ENCODE measurements at regions not wholly inside any gene's neighbourhood (a gene's known extent, or its start where the extent isn't known, plus 50 kb on each side); places are given as distances from the start of the nearest gene placed in this dataset.

- no peak overlapping the region for H3K27ac ChIP-seq (ENCODE audit: low read depth, low read length)
- H3K4me3 ChIP-seq (ENCODE audit: low read depth, low read length): no peak overlapping the region
- CTCF ChIA-PET: no interaction called here
- TF ChIP-seq, protein P1, sequence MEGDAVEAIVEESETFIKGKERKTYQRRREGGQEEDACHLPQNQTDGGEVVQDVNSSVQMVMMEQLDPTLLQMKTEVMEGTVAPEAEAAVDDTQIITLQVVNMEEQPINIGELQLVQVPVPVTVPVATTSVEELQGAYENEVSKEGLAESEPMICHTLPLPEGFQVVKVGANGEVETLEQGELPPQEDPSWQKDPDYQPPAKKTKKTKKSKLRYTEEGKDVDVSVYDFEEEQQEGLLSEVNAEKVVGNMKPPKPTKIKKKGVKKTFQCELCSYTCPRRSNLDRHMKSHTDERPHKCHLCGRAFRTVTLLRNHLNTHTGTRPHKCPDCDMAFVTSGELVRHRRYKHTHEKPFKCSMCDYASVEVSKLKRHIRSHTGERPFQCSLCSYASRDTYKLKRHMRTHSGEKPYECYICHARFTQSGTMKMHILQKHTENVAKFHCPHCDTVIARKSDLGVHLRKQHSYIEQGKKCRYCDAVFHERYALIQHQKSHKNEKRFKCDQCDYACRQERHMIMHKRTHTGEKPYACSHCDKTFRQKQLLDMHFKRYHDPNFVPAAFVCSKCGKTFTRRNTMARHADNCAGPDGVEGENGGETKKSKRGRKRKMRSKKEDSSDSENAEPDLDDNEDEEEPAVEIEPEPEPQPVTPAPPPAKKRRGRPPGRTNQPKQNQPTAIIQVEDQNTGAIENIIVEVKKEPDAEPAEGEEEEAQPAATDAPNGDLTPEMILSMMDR (IDR thresholded peaks at IDR 0.05; ENCODE audit: low read depth, low read length): no peak
- peaks cover 23% of the 10 kb centered on the region for H3K9me3 ChIP-seq (ENCODE audit: control insufficient read depth, insufficient read depth, low read length)
- no peaks in the 10 kb centered on the region for H3K27me3 ChIP-seq (ENCODE audit: control insufficient read depth, insufficient read depth, low read length)
- POLR2A ChIA-PET: no interaction called here
- no peak for DNase-seq (ENCODE audit: low read depth, low spot score)
These were observed 998.6 kb upstream of the NCAM2 start for GRCh38 chr21:19999369-20000272.

DNA sequence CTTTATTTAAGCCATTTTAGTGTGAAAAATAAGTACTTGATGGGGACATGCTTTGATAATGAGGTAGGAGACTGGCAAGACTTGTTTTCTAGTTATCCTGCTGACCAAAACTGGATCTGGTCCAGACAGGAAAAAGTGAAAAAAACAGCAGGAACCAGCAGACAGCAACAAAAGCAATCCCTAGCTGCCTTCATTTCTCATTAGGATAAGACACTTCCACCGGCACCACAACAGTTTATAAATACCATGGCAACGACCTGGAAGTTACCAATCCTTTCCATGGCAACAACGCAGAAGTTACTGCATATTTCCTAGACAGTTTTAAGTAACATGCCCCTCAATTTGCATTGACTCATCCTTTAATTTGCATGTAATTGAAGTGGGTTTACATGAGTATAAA lies 993.8 kb upstream of the NCAM2 start:
- CTCF ChIA-PET: no interaction called here
- POLR2A ChIA-PET: no interaction called here
- H3K27me3 ChIP-seq (ENCODE audit: control insufficient read depth, insufficient read depth, low read length): no peaks in the 10 kb centered on the region
- TF ChIP-seq, protein P1 (IDR thresholded peaks at IDR 0.05; ENCODE audit: low read depth, low read length): no peak
- H3K27ac ChIP-seq (ENCODE audit: low read depth, low read length): no peak overlapping the region
- no peak for DNase-seq (ENCODE audit: low read depth, low spot score)
- no peak overlapping the region for H3K4me3 ChIP-seq (ENCODE audit: low read depth, low read length)
- H3K9me3 ChIP-seq (ENCODE audit: control insufficient read depth, insufficient read depth, low read length): peaks cover 10% of the 10 kb centered on the region

DNA sequence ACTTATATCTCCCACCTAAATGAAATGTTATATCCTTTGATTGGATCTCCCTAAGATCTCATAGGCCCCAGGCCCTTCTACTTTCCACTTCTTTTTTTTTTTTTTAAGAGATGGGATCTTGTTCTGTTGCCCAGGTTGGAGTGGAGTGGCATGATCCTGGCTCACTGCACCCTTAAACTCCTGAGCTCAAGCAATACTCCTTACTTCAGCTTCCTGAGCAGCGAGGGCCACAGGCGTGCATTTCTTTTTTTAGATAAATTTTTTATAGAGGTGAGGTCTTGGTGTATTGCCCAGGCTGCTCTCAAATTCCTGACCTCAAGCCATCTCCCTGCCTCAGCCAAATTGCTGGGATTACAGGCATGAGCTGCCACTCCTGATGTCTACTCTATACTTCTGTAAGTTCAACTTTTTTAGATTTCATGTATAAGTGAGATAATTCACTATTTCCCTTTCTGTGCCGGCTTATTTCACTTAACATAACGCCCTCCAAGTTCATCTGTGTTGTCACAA lies 987.5 kb upstream of the NCAM2 start:
- TF ChIP-seq, protein P1 (IDR thresholded peaks at IDR 0.05; ENCODE audit: low read depth, low read length): no peak
- no peak for DNase-seq (ENCODE audit: low read depth, low spot score)
- no peaks in the 10 kb centered on the region for H3K27me3 ChIP-seq (ENCODE audit: control insufficient read depth, insufficient read depth, low read length)

GRCh38 chr21:20013851-20014250 lies 984.4 kb upstream of the NCAM2 start:
- Histone ChIP-seq H3K27me3 (ENCODE audit: control insufficient read depth, insufficient read depth, low read length) (no peaks in the 10 kb centered on the region), H3K27ac (ENCODE audit: low read depth, low read length) (no peak overlapping the region), H3K9me3 (ENCODE audit: control insufficient read depth, insufficient read depth, low read length) (peaks cover 16% of the 10 kb centered on the region), H3K4me3 (ENCODE audit: low read depth, low read length) (no peak overlapping the region)
- DNase-seq (ENCODE audit: low read depth, low spot score): no peak
- TF ChIP-seq, protein P1 (IDR thresholded peaks at IDR 0.05; ENCODE audit: low read depth, low read length): no peak
- CTCF ChIA-PET: no interaction called here
- POLR2A ChIA-PET: no interaction called here

More for the DNA sequence above, 987.5 kb upstream of the NCAM2 start:
- POLR2A ChIA-PET: no interaction called here
- H3K27ac ChIP-seq (ENCODE audit: low read depth, low read length): no peak overlapping the region
- CTCF ChIA-PET: no interaction called here
- peaks cover 13% of the 10 kb centered on the region for H3K9me3 ChIP-seq (ENCODE audit: control insufficient read depth, insufficient read depth, low read length)
- H3K4me3 ChIP-seq (ENCODE audit: low read depth, low read length): no peak overlapping the region

DNA sequence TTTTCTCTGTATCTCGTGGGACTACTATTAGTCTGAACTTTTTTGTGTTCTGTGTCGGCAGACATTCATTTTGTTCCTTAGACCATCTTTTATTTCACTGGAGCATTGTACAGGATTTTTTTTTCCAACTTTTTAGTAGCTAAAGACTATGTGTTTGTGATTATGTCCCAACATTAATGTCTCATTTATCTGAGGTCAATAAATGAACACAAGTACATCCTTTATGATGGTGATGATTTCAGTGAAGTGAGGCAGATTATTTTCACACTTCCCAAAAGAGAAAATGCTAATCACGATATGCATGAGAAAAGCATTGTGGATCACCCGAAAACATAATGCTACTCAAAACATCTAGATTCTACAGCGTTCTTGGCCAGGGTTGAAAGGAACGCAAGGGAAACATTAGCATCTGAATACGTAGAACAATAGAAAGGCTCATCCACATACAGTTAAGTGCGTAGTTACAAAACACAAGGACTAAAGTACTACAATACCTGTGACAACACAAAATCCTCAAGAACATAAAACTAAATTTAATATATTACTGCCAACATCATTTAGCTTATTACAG lies 981.7 kb upstream of the NCAM2 start:
- Histone ChIP-seq H3K4me3 (ENCODE audit: low read depth, low read length) (no peak overlapping the region), H3K27me3 (ENCODE audit: control insufficient read depth, insufficient read depth, low read length) (no peaks in the 10 kb centered on the region), H3K9me3 (ENCODE audit: control insufficient read depth, insufficient read depth, low read length) (peaks cover 11% of the 10 kb centered on the region), H3K27ac (ENCODE audit: low read depth, low read length) (no peak overlapping the region)
- ChIA-PET CTCF (no interaction called here), POLR2A (no interaction called here)
- no peak for DNase-seq (ENCODE audit: low read depth, low spot score)
- TF ChIP-seq, protein P1 (IDR thresholded peaks at IDR 0.05; ENCODE audit: low read depth, low read length): no peak

All from AG04450 (cell line).